HepG2 (cell line): ENCODE measurements at regions not wholly inside any gene's neighbourhood (a gene's known extent, or its start where the extent isn't known, plus 50 kb on each side); places are given as distances from the start of the nearest gene placed in this dataset.

Experiments used
- ATAC-seq: fragments of 200-7000 bp; cut with Tn5 transposase; 3 replicates; pipeline ENCODE4 v1.9.1; 2020; ENCODE audit warnings: mild to moderate bottlenecking, moderate library complexity
- BruUV-seq: library from RNA; stranded (reverse); fragments of 400-500 nt; replicated peaks from 2 replicates; lab custom pipeline; 2021; lab: Mats Ljungman, UMichigan
- CTCF ChIA-PET: fragments of 300-600 bp; formaldehyde crosslinking; extraction: SDS; loops from one replicate; lab custom pipeline; 2021; ENCODE audit warnings: low total read pairs, inconsistent platforms, low intra/inter-chr PET ratio; lab: Yijun Ruan, JAX
- POLR2A ChIA-PET: fragments of 350-600 bp; sonication (Branson Sonifier 250); formaldehyde crosslinking; loops from one replicate; lab custom pipeline; 2020; ENCODE audit warnings: antibody characterized with exemption, inconsistent platforms; lab: Yijun Ruan, JAX
- DNase-seq: peaks from one replicate; pipeline ENCODE4 v3.0.0-alpha.2; 2015; ENCODE audit warnings: low spot score
- FAIRE-seq: peaks from 3 replicates; lab custom pipeline; 2011; peaks lifted over from hg19 to GRCh38; lab: Jason Lieb, UNC
- H2AFZ ChIP-seq: one replicate; pipeline ENCODE4 v1.6.1; 2011; ENCODE audit warnings: low read length, inconsistent platforms
- H3K27ac ChIP-seq: fragments of 300-600 bp; 3 replicates; pipeline ENCODE4 v1.8.0; 2011; ENCODE audit warnings: mixed run types, mild to moderate bottlenecking, mixed read lengths, low read length, inconsistent platforms; ENCODE audit not compliant: insufficient read depth; ENCODE audit errors: extremely low read length
- H3K27me3 ChIP-seq, 2 experiments: fragments of 200-600 bp in 1 of 2; 2 replicates in 1 of 2; 3 replicates in 1 of 2; pipeline versions ENCODE4 v1.6.0 to v1.8.0; 2011; ENCODE audit warnings: low read length in 2 of 2, mild to moderate bottlenecking in 2 of 2, moderate library complexity in 2 of 2, inconsistent platforms in 1 of 2; ENCODE audit not compliant: insufficient read depth in 2 of 2, control insufficient read depth in 1 of 2
- H3K36me3 ChIP-seq, 2 experiments: fragments of 200-600 bp in 1 of 2; replicated peaks in 1 of 2; 2 replicates in 1 of 2; 3 replicates in 1 of 2; pipeline versions ENCODE4 v1.5.1 to v1.8.0; 2011; ENCODE audit warnings: low read length in 2 of 2, inconsistent platforms in 1 of 2; ENCODE audit not compliant: insufficient read depth in 2 of 2, control insufficient read depth in 1 of 2
- H3K4me1 ChIP-seq: 2 replicates; pipeline ENCODE4 v1.5.1; 2012; ENCODE audit warnings: low read length, inconsistent platforms; ENCODE audit not compliant: insufficient read depth
- H3K4me2 ChIP-seq: 2 replicates; pipeline ENCODE4 v1.6.0; 2011; ENCODE audit warnings: low read depth, low read length, inconsistent platforms
- H3K4me3 ChIP-seq, 3 experiments: fragments of 200-600 bp in 1 of 3; sonication (generic), shearing (Covaris generic) in 1 of 3; replicated peaks in 1 of 3; 2 replicates each; pipeline ENCODE4 v1.5.1; 2011 to 2016; ENCODE audit warnings: low read length in 3 of 3, inconsistent platforms in 2 of 3, low read depth in 2 of 3, mild to moderate bottlenecking in 2 of 3, control low read depth in 1 of 3, mixed read lengths in 1 of 3; ENCODE audit not compliant: insufficient read depth in 1 of 3
- H3K79me2 ChIP-seq: one replicate; pipeline ENCODE4 v1.6.1; 2011; ENCODE audit warnings: low read length, inconsistent platforms; ENCODE audit not compliant: insufficient read depth
- H3K9ac ChIP-seq: 2 replicates; pipeline ENCODE4 v1.6.0; 2011; ENCODE audit warnings: mild to moderate bottlenecking, low read depth, low read length, inconsistent platforms; ENCODE audit not compliant: insufficient read depth
- H3K9me3 ChIP-seq: 2 replicates; pipeline ENCODE4 v1.5.1; 2012; ENCODE audit warnings: mild to moderate bottlenecking, low read length
- H4K20me1 ChIP-seq: 2 replicates; pipeline ENCODE4 v1.6.0; 2011; ENCODE audit warnings: inconsistent platforms, mild to moderate bottlenecking, low read length, moderate library complexity; ENCODE audit not compliant: insufficient read depth
- CENPX ChIP-seq: sonication (generic); formaldehyde crosslinking; IDR thresholded peaks from 2 replicates; pipeline ENCODE4 v1.9.0; 2021; ENCODE audit warnings: mild to moderate bottlenecking, missing genetic modification reagents, moderate library complexity
- HDAC2 ChIP-seq: sonication (generic); formaldehyde crosslinking; IDR thresholded peaks from 2 replicates; pipeline ENCODE4 v1.4.0; 2020; ENCODE audit warnings: missing genetic modification reagents
- HMG20B ChIP-seq: conservative IDR thresholded peaks from 2 replicates; pipeline ENCODE4 v1.6.1; 2016; ENCODE audit warnings: missing genetic modification reagents, missing compliant biosample characterization
- IRF2 ChIP-seq: IDR thresholded peaks from 2 replicates; pipeline ENCODE4 v1.6.1; 2018; ENCODE audit warnings: missing genetic modification reagents, missing compliant biosample characterization
- LCORL ChIP-seq, 2 experiments: fragments of 450-650 bp in 1 of 2; sonication (generic) in 1 of 2; formaldehyde crosslinking in 1 of 2; IDR thresholded peaks; 2 replicates each; pipeline versions ENCODE4 v1.5.0 to v1.6.1; 2017 to 2020; ENCODE audit warnings: antibody characterized with exemption in 1 of 2, missing genetic modification reagents in 1 of 2
- PPARG ChIP-seq: conservative IDR thresholded peaks from 2 replicates; pipeline ENCODE4 v1.6.1; 2016; ENCODE audit warnings: missing biosample characterization, missing genetic modification reagents
- RELA ChIP-seq: sonication (generic); formaldehyde crosslinking; IDR thresholded peaks from 2 replicates; pipeline ENCODE4 v1.4.0; 2020; ENCODE audit warnings: missing genetic modification reagents
- ZKSCAN8 ChIP-seq: IDR thresholded peaks from 2 replicates; pipeline ENCODE4 v1.6.1; 2016; ENCODE audit warnings: borderline replicate concordance, missing genetic modification reagents, missing compliant biosample characterization
- ZNF292 ChIP-seq: sonication (generic); formaldehyde crosslinking; IDR thresholded peaks from 2 replicates; pipeline ENCODE4 v1.8.1; 2022; ENCODE audit warnings: mild to moderate bottlenecking, low read depth, missing genetic modification reagents, borderline replicate concordance
- ZNF414 ChIP-seq: sonication (generic); formaldehyde crosslinking; IDR thresholded peaks from 2 replicates; pipeline ENCODE4 v1.5.0; 2020; ENCODE audit warnings: missing genetic modification reagents
- ZNF766 ChIP-seq: sonication (generic); formaldehyde crosslinking; IDR thresholded peaks from 2 replicates; pipeline ENCODE4 v1.5.0; 2020; ENCODE audit warnings: missing genetic modification reagents, borderline replicate concordance
- WGBS: methylation state at CpG from one replicate; pipeline ENCODE4 v1.1.6; 2017; ENCODE audit warnings: low lambda C conversion rate; 5-methylcytosine and 5-hydroxymethylcytosine counted together
- in situ Hi-C: cut with HindIII; loops from 2 replicates; pipeline ENCODE4 v1.10.0; 2017; ENCODE audit warnings: low pct_unique_long_range_greater_than_20kb; ENCODE audit not compliant: extremely low pct_ligation_motif_present
- intact Hi-C: fragments of 100-400 bp; cut with micrococcal nuclease; formaldehyde crosslinking; loops from one replicate; pipeline ENCODE4 v1.10.0; 2022; ENCODE audit not compliant: unreplicated experiment

- Histone ChIP-seq H3K36me3 (no peaks in the 10 kb centered on the region), H3K27ac (no peak overlapping the region), H3K4me2 (no peak overlapping the region), H3K9ac (no peak overlapping the region), H3K9me3 (no peaks in the 10 kb centered on the region), H4K20me1 (no peaks in the 10 kb centered on the region), H2AFZ (no peak overlapping the region), H3K4me3 (no peak overlapping the region), H3K79me2 (no peaks in the 10 kb centered on the region), H3K27me3 (no peaks in the 10 kb centered on the region), H3K4me1 (no peaks in the 10 kb centered on the region)
- in situ Hi-C loops: loop anchor here (10.0 kb wide), 2 partner anchors 308 to 528 kb away; no protein-coding TSS in a partner anchor
- intact Hi-C loops: no loop called here
- CTCF ChIA-PET: no interaction called here
- TF ChIP-seq ZNF766: no peak
- TF ChIP-seq HMG20B (CRISPR knock-in tag): no peak
- no peak for TF ChIP-seq IRF2
- TF ChIP-seq LCORL (IDR thresholded peaks at IDR 0.05): no peak
- TF ChIP-seq LCORL (CRISPR knock-in tag; IDR thresholded peaks at IDR 0.05): no peak
- no peak for TF ChIP-seq CENPX (CRISPR knock-in tag)
- no peak for TF ChIP-seq RELA (CRISPR knock-in tag)
- no peak for TF ChIP-seq HDAC2
- TF ChIP-seq ZKSCAN8 (CRISPR knock-in tag): no peak
- TF ChIP-seq ZNF414 (CRISPR knock-in tag): no peak
- DNase-seq (no peak), ATAC-seq (no peak), FAIRE-seq (no peak)
- 3% methylated on average over 1 of the region's 1 CpG for WGBS
- BruUV-seq: no TSS peak
- POLR2A ChIA-PET: no interaction called here
Observed at GRCh38 chr1:99176753-99177152, 87.5 kb upstream of the PLPPR4 start.

GRCh38 chr1:99177465-99177864, 86.8 kb upstream of the PLPPR4 start:
- 3% methylated on average over 1 of the region's 1 CpG for WGBS
- no peaks in the 10 kb centered on the region for H3K79me2 ChIP-seq
- H3K36me3 ChIP-seq: no peaks in the 10 kb centered on the region
- FAIRE-seq (no peak), ATAC-seq (no peak), DNase-seq (no peak)
- H3K27me3 ChIP-seq: no peaks in the 10 kb centered on the region
- CTCF ChIA-PET: no interaction called here
- POLR2A ChIA-PET: no interaction called here
- BruUV-seq: no TSS peak
- intact Hi-C loops: no loop called here
- H2AFZ ChIP-seq: no peak overlapping the region
- no peaks in the 10 kb centered on the region for H3K4me1 ChIP-seq
- H4K20me1 ChIP-seq: no peaks in the 10 kb centered on the region
- in situ Hi-C loops: loop anchor here (10.0 kb wide), 2 partner anchors 307 to 527 kb away; no protein-coding TSS in a partner anchor
- TF ChIP-seq PPARG (CRISPR knock-in tag): no peak
- no peak for TF ChIP-seq ZNF292 (CRISPR knock-in tag)
- H3K27ac ChIP-seq: no peak overlapping the region
- no peak overlapping the region for H3K4me3 ChIP-seq
- H3K9ac ChIP-seq: no peak overlapping the region
- H3K9me3 ChIP-seq: no peaks in the 10 kb centered on the region
- no peak overlapping the region for H3K4me2 ChIP-seq
